Breast epithelium (tissue), 4 donors: ENCODE measurements at regions not wholly inside any gene's neighbourhood (a gene's known extent, or its start where the extent isn't known, plus 50 kb on each side); places are given as distances from the start of the nearest gene placed in this dataset.

ENCODE experiments used
- DNase-seq, 2 donors: peaks; one replicate each; pipeline ENCODE4 v3.0.0-alpha.2; 2019; ENCODE audit warnings: low spot score in 2 of 2
- H3K27ac ChIP-seq, 2 donors: fragments of 200-600 bp; sonication (generic) in 1 of 2; one replicate each; pipeline ENCODE4 v1.5.1; 2016 to 2019; ENCODE audit warnings: mild to moderate bottlenecking in 1 of 2
- H3K27me3 ChIP-seq, 2 donors: fragments of 200-600 bp; sonication (generic) in 1 of 2; one replicate each; pipeline versions ENCODE4 v1.5.1 to v1.6.0; 2017 to 2019; ENCODE audit warnings: control low read depth in 1 of 2, mild to moderate bottlenecking in 1 of 2
- H3K36me3 ChIP-seq: fragments of 200-600 bp; one replicate; pipeline ENCODE4 v1.5.1; 2019
- H3K4me1 ChIP-seq, 2 donors: fragments of 200-600 bp; sonication (generic); one replicate each; pipeline ENCODE4 v1.5.1; 2016 to 2019; ENCODE audit warnings: control low read depth in 1 of 2
- H3K4me3 ChIP-seq, 3 donors: fragments of 200-600 bp; sonication (generic); 1 replicate in 2 of 3; 2 replicates in 1 of 3; pipeline ENCODE4 v1.5.1; 2016 to 2019; ENCODE audit warnings: mild to moderate bottlenecking in 3 of 3, moderate library complexity in 2 of 3
- H3K9me3 ChIP-seq, 2 donors: fragments of 200-600 bp; sonication (generic) in 1 of 2; one replicate each; pipeline ENCODE4 v1.5.1; 2016 to 2019; ENCODE audit warnings: control low read depth in 1 of 2
- CTCF ChIP-seq, 3 donors: fragments of 450-650 bp; IDR thresholded peaks; one replicate each; pipeline ENCODE4 v1.5.1; 2016 to 2017; ENCODE audit warnings: antibody characterized with exemption in 3 of 3, mild to moderate bottlenecking in 3 of 3, moderate library complexity in 3 of 3
- POLR2A ChIP-seq: fragments of 450-650 bp; IDR thresholded peaks from one replicate; pipeline ENCODE4 v1.6.1; 2016; ENCODE audit warnings: antibody characterized with exemption, mild to moderate bottlenecking, moderate library complexity
- POLR2AphosphoS5 ChIP-seq, 3 donors: sonication (generic); formaldehyde crosslinking; IDR thresholded peaks; one replicate each; pipeline ENCODE4 v1.6.1; 2017; ENCODE audit warnings: antibody characterized with exemption in 3 of 3
- intact Hi-C: fragments of 100-400 bp; cut with DNase I; formaldehyde crosslinking; loops from one replicate; pipeline ENCODE4 v1.15.1; 2023; ENCODE audit warnings: low total_unique reads

DNA sequence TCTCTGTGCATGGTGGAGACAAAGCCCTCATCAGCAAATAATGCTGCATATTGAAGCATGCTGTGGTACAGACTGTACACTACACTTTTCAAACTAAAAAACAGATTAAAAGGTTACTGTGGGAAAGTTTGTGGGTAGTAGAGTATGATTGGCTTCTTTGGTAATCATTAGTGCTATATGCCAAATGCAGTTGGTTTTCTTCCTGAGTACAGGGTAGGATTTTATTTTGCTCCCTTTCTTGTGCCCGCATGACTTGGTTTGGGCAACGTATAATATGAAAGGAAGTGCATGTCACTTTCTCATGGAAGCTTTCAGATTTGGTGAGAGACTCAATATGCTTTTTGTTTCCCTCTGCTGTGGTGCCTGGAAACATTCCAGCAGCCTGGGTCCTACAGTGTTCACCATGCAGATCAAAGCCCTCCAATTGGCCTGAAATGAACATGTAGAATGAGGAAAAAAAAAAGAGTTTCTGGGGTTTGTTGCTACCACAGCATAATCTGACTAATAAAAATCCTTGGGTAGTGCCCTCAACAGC lies 270.7 kb upstream of the ADGRB3 start:
- no peak for DNase-seq
- no peak overlapping the region for H3K4me3 ChIP-seq
- intact Hi-C loops = no loop called here
- H3K27me3 ChIP-seq = no peaks in the 10 kb centered on the region
- no peak for TF ChIP-seq POLR2AphosphoS5 (IDR thresholded peaks at IDR 0.05)
- no peak for TF ChIP-seq CTCF (IDR thresholded peaks at IDR 0.05)
- TF ChIP-seq POLR2A = no peak
- H3K27ac ChIP-seq = no peak overlapping the region
- H3K9me3 ChIP-seq = no peaks in the 10 kb centered on the region
- H3K36me3 ChIP-seq = no peaks in the 10 kb centered on the region
- no peaks in the 10 kb centered on the region for H3K4me1 ChIP-seq

DNA sequence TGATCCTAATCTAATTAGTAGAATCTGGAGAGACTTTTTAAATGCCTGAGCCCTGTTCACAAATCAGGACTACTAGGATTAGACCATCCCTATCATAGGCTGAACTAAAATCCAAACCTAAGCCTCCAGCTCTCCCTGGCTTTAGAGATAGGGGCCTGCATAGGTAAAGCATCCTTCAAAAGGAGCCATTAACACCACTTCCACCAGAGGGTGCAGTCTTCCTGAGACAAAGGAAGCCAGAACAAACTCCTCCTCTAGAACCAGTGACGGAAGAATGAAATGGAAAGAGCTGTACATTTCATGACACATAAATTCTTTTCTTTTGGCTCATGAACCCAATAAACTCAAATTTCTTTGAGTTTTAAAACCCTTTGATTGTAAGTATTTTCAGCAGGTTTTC lies 291.2 kb upstream of the ADGRB3 start:
- Histone ChIP-seq H3K27ac (no peak overlapping the region), H3K27me3 (no peaks in the 10 kb centered on the region), H3K4me3 (no peak overlapping the region), H3K4me1 (no peaks in the 10 kb centered on the region), H3K36me3 (no peaks in the 10 kb centered on the region), H3K9me3 (no peaks in the 10 kb centered on the region)
- DNase-seq = no peak
- no peak for TF ChIP-seq POLR2A
- intact Hi-C loops = no loop called here

DNA sequence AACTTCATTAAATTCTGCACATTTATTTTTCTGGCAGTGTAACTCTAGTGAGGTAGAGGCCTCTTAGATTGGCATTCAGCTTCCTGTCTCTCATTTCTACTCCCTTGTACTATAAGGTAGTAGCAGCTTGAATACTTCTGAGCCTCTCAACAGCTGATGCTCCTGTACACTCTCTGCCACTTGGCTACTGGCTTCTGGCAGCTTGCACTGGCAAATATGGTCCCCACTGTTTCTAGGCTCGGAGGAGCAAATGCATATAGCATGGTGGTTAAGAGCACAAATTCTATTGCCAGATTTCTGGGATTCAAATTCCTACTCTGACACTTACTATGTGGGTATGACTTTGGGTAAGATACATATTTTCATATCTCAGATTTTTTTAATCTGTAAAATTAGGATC lies 292.8 kb upstream of the ADGRB3 start:
- Histone ChIP-seq H3K9me3 (no peaks in the 10 kb centered on the region), H3K27me3 (no peaks in the 10 kb centered on the region), H3K4me1 (no peaks in the 10 kb centered on the region), H3K36me3 (no peaks in the 10 kb centered on the region), H3K4me3 (no peak overlapping the region), H3K27ac (no peak overlapping the region)
- TF ChIP-seq POLR2A (no peak), CTCF (IDR thresholded peaks at IDR 0.05) (no peak), POLR2AphosphoS5 (IDR thresholded peaks at IDR 0.05) (no peak)
- intact Hi-C loops = no loop called here
- DNase-seq = no peak

- Histone ChIP-seq H3K4me3 (no peak overlapping the region), H3K4me1 (no peaks in the 10 kb centered on the region), H3K27ac (no peak overlapping the region), H3K9me3 (no peaks in the 10 kb centered on the region), H3K27me3 (no peaks in the 10 kb centered on the region), H3K36me3 (no peaks in the 10 kb centered on the region)
- intact Hi-C loops = no loop called here
- no peak for TF ChIP-seq CTCF (IDR thresholded peaks at IDR 0.05)
- no peak for TF ChIP-seq POLR2AphosphoS5 (IDR thresholded peaks at IDR 0.05)
- no peak for TF ChIP-seq POLR2A
- DNase-seq = no peak
These were observed 295.5 kb upstream of the ADGRB3 start for GRCh38 chr6:68339488-68340131.

DNA sequence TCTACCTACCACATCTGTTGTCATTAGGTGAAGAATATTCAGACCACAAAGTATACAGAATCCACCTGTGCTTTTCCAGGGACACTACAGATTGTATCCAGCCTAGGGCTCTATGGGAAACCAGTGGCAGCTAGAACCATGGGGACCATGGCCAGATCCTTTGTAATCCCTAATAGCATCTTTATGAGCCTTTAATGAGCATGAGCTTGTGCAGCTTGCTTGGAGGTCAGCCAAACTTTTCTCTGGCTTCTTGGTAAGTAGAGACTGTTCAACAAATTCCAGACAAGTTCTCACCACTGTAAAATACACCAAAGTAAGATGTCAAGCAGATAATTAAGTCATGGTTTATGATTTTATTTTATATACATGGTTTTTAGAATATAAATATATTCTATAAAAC lies 301.6 kb upstream of the ADGRB3 start:
- H3K27ac ChIP-seq = no peak overlapping the region
- H3K4me1 ChIP-seq = no peaks in the 10 kb centered on the region
- no peaks in the 10 kb centered on the region for H3K36me3 ChIP-seq
- TF ChIP-seq CTCF (IDR thresholded peaks at IDR 0.05) = no peak
- no peak for TF ChIP-seq POLR2AphosphoS5 (IDR thresholded peaks at IDR 0.05)
- no peak for TF ChIP-seq POLR2A
- intact Hi-C loops = no loop called here
- H3K27me3 ChIP-seq = no peaks in the 10 kb centered on the region
- DNase-seq = no peak
- H3K4me3 ChIP-seq = no peak overlapping the region
- H3K9me3 ChIP-seq = no peaks in the 10 kb centered on the region
